Ishikawa (cell line): ENCODE measurements at regions not wholly inside any gene's neighbourhood (a gene's known extent, or its start where the extent isn't known, plus 50 kb on each side); places are given as distances from the start of the nearest gene placed in this dataset.

Experiments used
- CEBPB ChIP-seq: IDR thresholded peaks from 2 replicates; pipeline ENCODE4 v1.6.1; 2012
- CREB1 ChIP-seq: IDR thresholded peaks from 2 replicates; pipeline ENCODE4 v1.6.1; 2012; ENCODE audit warnings: low read depth
- EGR1 ChIP-seq: IDR thresholded peaks from 2 replicates; pipeline ENCODE4 v1.6.1; 2012
- EP300 ChIP-seq: IDR thresholded peaks from 2 replicates; pipeline ENCODE4 v1.6.1; 2012; ENCODE audit warnings: borderline replicate concordance
- FOXM1 ChIP-seq: IDR thresholded peaks from 2 replicates; pipeline ENCODE4 v1.6.1; 2012; ENCODE audit warnings: low read depth, borderline replicate concordance
- MAX ChIP-seq: IDR thresholded peaks from 2 replicates; pipeline ENCODE4 v1.6.1; 2012
- NFIC ChIP-seq: IDR thresholded peaks from 2 replicates; pipeline ENCODE4 v1.6.1; 2012
- RAD21 ChIP-seq: IDR thresholded peaks from 2 replicates; pipeline ENCODE4 v1.6.1; 2012; ENCODE audit warnings: low read depth
- REST ChIP-seq: IDR thresholded peaks from 2 replicates; pipeline ENCODE4 v1.6.1; 2012; ENCODE audit warnings: low read depth, mild to moderate bottlenecking
- TAF1 ChIP-seq: IDR thresholded peaks from 2 replicates; pipeline ENCODE4 v1.6.1; 2012; ENCODE audit warnings: low read depth, mild to moderate bottlenecking
- TCF12 ChIP-seq: IDR thresholded peaks from 2 replicates; pipeline ENCODE4 v1.6.1; 2012; ENCODE audit warnings: low read depth
- TEAD4 ChIP-seq: IDR thresholded peaks from 2 replicates; pipeline ENCODE4 v1.6.1; 2012
- USF1 ChIP-seq: IDR thresholded peaks from 2 replicates; pipeline ENCODE4 v1.6.1; 2012
- YY1 ChIP-seq: IDR thresholded peaks from 2 replicates; pipeline ENCODE4 v1.6.1; 2012; ENCODE audit warnings: low read depth
- ZBTB7A ChIP-seq: IDR thresholded peaks from 2 replicates; pipeline ENCODE4 v1.6.1; 2012; ENCODE audit warnings: low read depth

GRCh38 chr3:103033841-103034240 is 599.0 kb downstream of the ZPLD1 start:
- TF ChIP-seq TAF1 (no peak), TEAD4 (no peak), CREB1 (no peak), EGR1 (no peak), ZBTB7A (no peak), EP300 (no peak), NFIC (no peak), RAD21 (no peak), REST (no peak), TCF12 (no peak), MAX (no peak), FOXM1 (no peak), YY1 (no peak), USF1 (no peak), CEBPB (no peak)

GRCh38 chr3:103047640-103048039 is 612.8 kb downstream of the ZPLD1 start:
- TF ChIP-seq USF1 (no peak), EP300 (no peak)

GRCh38 chr3:103048068-103048722 is 613.4 kb downstream of the ZPLD1 start:
- TF ChIP-seq MAX, result no peak
- TF ChIP-seq EGR1, result no peak
- no peak for TF ChIP-seq TAF1
- no peak for TF ChIP-seq REST
- TF ChIP-seq NFIC, result no peak
- TF ChIP-seq USF1, result no peak
- TF ChIP-seq YY1, result no peak

- TF ChIP-seq ZBTB7A (no peak), EGR1 (no peak), EP300 (no peak), NFIC (no peak), TAF1 (no peak), USF1 (no peak), RAD21 (no peak), REST (no peak), CREB1 (no peak), YY1 (no peak), FOXM1 (no peak), TCF12 (no peak), CEBPB (no peak), TEAD4 (no peak), MAX (no peak)
Measured at GRCh38 chr3:103052236-103052830, 617.5 kb downstream of the ZPLD1 start.
